ENCODE measurements at regions not wholly inside any gene's neighbourhood (a gene's known extent, or its start where the extent isn't known, plus 50 kb on each side); places are given as distances from the start of the nearest gene placed in this dataset.
"Not testable (repeated sequence)": the region's sequence is repeated elsewhere in the genome, so short reads cannot be mapped to it uniquely, and the experiment has no call there.

DNA sequence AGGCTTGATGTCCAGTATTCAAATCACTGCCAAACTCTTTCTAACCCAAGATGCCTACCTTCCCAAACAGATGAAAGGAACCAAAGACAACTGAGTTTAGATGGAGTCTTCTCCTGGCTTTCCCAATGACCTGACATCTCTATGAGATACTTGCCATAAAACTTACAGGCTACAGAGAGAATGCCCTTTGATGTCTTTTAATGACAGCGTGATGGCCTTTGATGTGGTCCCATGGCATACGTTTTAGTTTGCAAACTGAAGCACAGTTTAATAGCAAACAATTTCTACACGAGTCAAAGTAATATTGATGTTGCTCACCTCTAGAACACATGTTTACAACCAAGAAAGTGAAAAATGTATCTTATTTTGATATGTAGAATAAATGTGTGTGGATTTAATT lies 73.2 kb downstream of the ZIC4 start:
- no peak for TF ChIP-seq EZH2phosphoT487 (conservative IDR thresholded peaks at IDR 0.05; ENCODE audit: low read length)
- TF ChIP-seq, protein P1, sequence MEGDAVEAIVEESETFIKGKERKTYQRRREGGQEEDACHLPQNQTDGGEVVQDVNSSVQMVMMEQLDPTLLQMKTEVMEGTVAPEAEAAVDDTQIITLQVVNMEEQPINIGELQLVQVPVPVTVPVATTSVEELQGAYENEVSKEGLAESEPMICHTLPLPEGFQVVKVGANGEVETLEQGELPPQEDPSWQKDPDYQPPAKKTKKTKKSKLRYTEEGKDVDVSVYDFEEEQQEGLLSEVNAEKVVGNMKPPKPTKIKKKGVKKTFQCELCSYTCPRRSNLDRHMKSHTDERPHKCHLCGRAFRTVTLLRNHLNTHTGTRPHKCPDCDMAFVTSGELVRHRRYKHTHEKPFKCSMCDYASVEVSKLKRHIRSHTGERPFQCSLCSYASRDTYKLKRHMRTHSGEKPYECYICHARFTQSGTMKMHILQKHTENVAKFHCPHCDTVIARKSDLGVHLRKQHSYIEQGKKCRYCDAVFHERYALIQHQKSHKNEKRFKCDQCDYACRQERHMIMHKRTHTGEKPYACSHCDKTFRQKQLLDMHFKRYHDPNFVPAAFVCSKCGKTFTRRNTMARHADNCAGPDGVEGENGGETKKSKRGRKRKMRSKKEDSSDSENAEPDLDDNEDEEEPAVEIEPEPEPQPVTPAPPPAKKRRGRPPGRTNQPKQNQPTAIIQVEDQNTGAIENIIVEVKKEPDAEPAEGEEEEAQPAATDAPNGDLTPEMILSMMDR (IDR thresholded peaks at IDR 0.05; ENCODE audit: insufficient read depth, low read length, poor library complexity, severe bottlenecking), result no peak
- Histone ChIP-seq H3K4me3 (ENCODE audit: insufficient read depth, low read length, poor library complexity, severe bottlenecking) (no peak overlapping the region), H4K20me1 (ENCODE audit: low read depth, low read length) (no peaks in the 10 kb centered on the region), H3F3A (ENCODE audit: insufficient read depth) (no peaks in the 10 kb centered on the region), H2AFZ (ENCODE audit: low read depth, low read length, severe bottlenecking) (no peak overlapping the region), H3K4me2 (ENCODE audit: low read depth, low read length, poor library complexity, severe bottlenecking) (no peak overlapping the region), H3K27me3 (ENCODE audit: low read length) (no peaks in the 10 kb centered on the region), H3K79me2 (ENCODE audit: insufficient read depth, low read length) (no peaks in the 10 kb centered on the region), H3K9me2 (replicated peaks; ENCODE audit: insufficient read depth, low read length) (no peaks in the 10 kb centered on the region), H3K27ac (ENCODE audit: low read depth, low read length) (no peak overlapping the region), H3K36me3 (ENCODE audit: low read length) (no peaks in the 10 kb centered on the region), H3K9me3 (ENCODE audit: insufficient read depth, low read length) (no peaks in the 10 kb centered on the region), H3K9ac (ENCODE audit: low read length) (no peak overlapping the region)

DNA sequence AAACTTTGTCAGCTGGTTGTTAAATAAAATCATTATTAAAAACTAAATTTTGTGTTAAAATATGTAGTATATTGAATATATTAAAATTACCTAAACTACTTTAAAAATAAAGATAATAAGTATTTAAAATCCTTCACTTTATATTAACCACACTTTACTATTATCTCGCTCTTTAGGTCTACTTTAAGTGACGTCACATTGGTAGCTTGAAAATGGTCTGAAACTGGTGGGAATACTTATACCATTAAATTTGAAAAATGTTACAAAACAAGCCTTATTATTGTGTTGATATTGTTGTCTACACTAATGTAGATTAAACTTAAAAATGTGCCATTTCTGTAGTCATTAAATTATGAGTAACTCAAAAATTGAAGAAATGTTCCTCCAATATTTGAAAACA lies 77.6 kb downstream of the ZIC4 start:
- no peak overlapping the region for H3K27ac ChIP-seq (ENCODE audit: low read depth, low read length)
- no peaks in the 10 kb centered on the region for H3K79me2 ChIP-seq (ENCODE audit: insufficient read depth, low read length)
- no peaks in the 10 kb centered on the region for H4K20me1 ChIP-seq (ENCODE audit: low read depth, low read length)
- no peaks in the 10 kb centered on the region for H3K27me3 ChIP-seq (ENCODE audit: low read length)
- no peak overlapping the region for H3K4me3 ChIP-seq (ENCODE audit: insufficient read depth, low read length, poor library complexity, severe bottlenecking)
- H3F3A ChIP-seq (ENCODE audit: insufficient read depth), result no peaks in the 10 kb centered on the region
- H2AFZ ChIP-seq (ENCODE audit: low read depth, low read length, severe bottlenecking), result no peak overlapping the region
- no peak overlapping the region for H3K9ac ChIP-seq (ENCODE audit: low read length)
- TF ChIP-seq EZH2phosphoT487 (conservative IDR thresholded peaks at IDR 0.05; ENCODE audit: low read length), result no peak
- TF ChIP-seq, protein P1 (IDR thresholded peaks at IDR 0.05; ENCODE audit: insufficient read depth, low read length, poor library complexity, severe bottlenecking), result no peak
- no peaks in the 10 kb centered on the region for H3K9me2 ChIP-seq (replicated peaks; ENCODE audit: insufficient read depth, low read length)
- no peaks in the 10 kb centered on the region for H3K36me3 ChIP-seq (ENCODE audit: low read length)
- H3K4me2 ChIP-seq (ENCODE audit: low read depth, low read length, poor library complexity, severe bottlenecking), result no peak overlapping the region
- no peaks in the 10 kb centered on the region for H3K9me3 ChIP-seq (ENCODE audit: insufficient read depth, low read length)

DNA sequence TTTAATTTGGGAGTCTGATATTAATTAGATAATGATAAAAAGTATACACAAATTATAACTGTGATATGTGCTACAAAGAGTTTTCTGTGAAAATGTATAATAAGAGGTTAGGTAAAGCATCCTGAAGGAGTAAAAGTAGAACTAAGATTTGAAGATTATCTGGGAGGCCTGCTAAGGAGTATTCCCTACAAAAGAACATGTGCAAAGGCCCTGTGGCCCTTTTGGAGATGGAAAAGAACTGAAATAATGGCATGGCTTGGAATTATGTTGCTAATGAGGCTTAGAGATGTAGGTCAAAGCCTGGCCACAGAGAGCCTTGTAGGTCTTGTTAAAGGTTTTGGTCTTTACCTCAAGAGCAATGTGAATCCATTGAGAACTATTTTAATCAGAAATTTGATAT lies 82.0 kb downstream of the ZIC4 start:
- no peak overlapping the region for H3K9ac ChIP-seq (ENCODE audit: low read length)
- H3K4me2 ChIP-seq (ENCODE audit: low read depth, low read length, poor library complexity, severe bottlenecking), result no peak overlapping the region
- no peaks in the 10 kb centered on the region for H3K79me2 ChIP-seq (ENCODE audit: insufficient read depth, low read length)
- H4K20me1 ChIP-seq (ENCODE audit: low read depth, low read length), result no peaks in the 10 kb centered on the region
- no peak overlapping the region for H3K27ac ChIP-seq (ENCODE audit: low read depth, low read length)
- H2AFZ ChIP-seq (ENCODE audit: low read depth, low read length, severe bottlenecking), result no peak overlapping the region
- H3K9me2 ChIP-seq (replicated peaks; ENCODE audit: insufficient read depth, low read length), result no peaks in the 10 kb centered on the region
- H3K36me3 ChIP-seq (ENCODE audit: low read length), result no peaks in the 10 kb centered on the region
- TF ChIP-seq, protein P1 (IDR thresholded peaks at IDR 0.05; ENCODE audit: insufficient read depth, low read length, poor library complexity, severe bottlenecking), result no peak
- no peak for TF ChIP-seq EZH2phosphoT487 (conservative IDR thresholded peaks at IDR 0.05; ENCODE audit: low read length)
- no peaks in the 10 kb centered on the region for H3K27me3 ChIP-seq (ENCODE audit: low read length)
- H3K4me3 ChIP-seq (ENCODE audit: insufficient read depth, low read length, poor library complexity, severe bottlenecking), result no peak overlapping the region
- no peaks in the 10 kb centered on the region for H3F3A ChIP-seq (ENCODE audit: insufficient read depth)
- no peaks in the 10 kb centered on the region for H3K9me3 ChIP-seq (ENCODE audit: insufficient read depth, low read length)

GRCh38 chr3:147318900-147319299 lies 87.4 kb downstream of the ZIC4 start:
- H3K4me2 ChIP-seq (ENCODE audit: low read depth, low read length, poor library complexity, severe bottlenecking), result no peak overlapping the region
- no peak overlapping the region for H2AFZ ChIP-seq (ENCODE audit: low read depth, low read length, severe bottlenecking)
- H3K4me3 ChIP-seq (ENCODE audit: insufficient read depth, low read length, poor library complexity, severe bottlenecking), result no peak overlapping the region
- no peaks in the 10 kb centered on the region for H3K27me3 ChIP-seq (ENCODE audit: low read length)
- H3K27ac ChIP-seq (ENCODE audit: low read depth, low read length), result no peak overlapping the region
- no peaks in the 10 kb centered on the region for H3K36me3 ChIP-seq (ENCODE audit: low read length)
- H3K9ac ChIP-seq (ENCODE audit: low read length), result no peak overlapping the region
- no peaks in the 10 kb centered on the region for H3K9me3 ChIP-seq (ENCODE audit: insufficient read depth, low read length)
- no peaks in the 10 kb centered on the region for H3K79me2 ChIP-seq (ENCODE audit: insufficient read depth, low read length)
- H3K9me2 ChIP-seq (replicated peaks; ENCODE audit: insufficient read depth, low read length), result no peaks in the 10 kb centered on the region
- H3F3A ChIP-seq (ENCODE audit: insufficient read depth), result no peaks in the 10 kb centered on the region
- no peak for TF ChIP-seq EZH2phosphoT487 (conservative IDR thresholded peaks at IDR 0.05; ENCODE audit: low read length)
- TF ChIP-seq, protein P1 (IDR thresholded peaks at IDR 0.05; ENCODE audit: insufficient read depth, low read length, poor library complexity, severe bottlenecking), result no peak
- no peaks in the 10 kb centered on the region for H4K20me1 ChIP-seq (ENCODE audit: low read depth, low read length)

DNA sequence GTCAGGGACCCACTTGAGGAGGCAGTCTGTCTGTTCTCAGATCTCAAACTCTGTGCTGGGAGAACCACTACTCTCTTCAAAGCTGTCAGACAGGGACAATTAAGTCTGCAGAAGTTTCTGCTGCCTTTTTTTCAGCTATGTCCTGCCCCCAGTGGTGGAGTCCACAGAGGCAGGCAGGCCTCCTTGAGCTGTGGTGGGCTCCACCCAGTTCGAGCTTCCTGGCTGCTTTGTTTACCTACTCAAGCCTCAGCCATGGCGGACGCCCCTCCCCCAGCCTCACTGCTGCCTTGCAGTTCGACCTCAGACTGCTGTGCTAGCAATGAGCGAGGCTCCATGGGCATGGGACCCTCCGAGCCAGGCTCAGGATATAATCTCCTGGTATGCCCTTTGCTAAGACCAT lies 89.3 kb downstream of the ZIC4 start:
- not testable (repeated sequence) for H3K4me3 ChIP-seq (ENCODE audit: insufficient read depth, low read length, poor library complexity, severe bottlenecking); H3K9me3 ChIP-seq (ENCODE audit: insufficient read depth, low read length); H3K9me2 ChIP-seq (replicated peaks; ENCODE audit: insufficient read depth, low read length); H2AFZ ChIP-seq (ENCODE audit: low read depth, low read length, severe bottlenecking); H3K36me3 ChIP-seq (ENCODE audit: low read length); H4K20me1 ChIP-seq (ENCODE audit: low read depth, low read length); H3K27ac ChIP-seq (ENCODE audit: low read depth, low read length); H3K27me3 ChIP-seq (ENCODE audit: low read length); H3K79me2 ChIP-seq (ENCODE audit: insufficient read depth, low read length); H3K9ac ChIP-seq (ENCODE audit: low read length); H3F3A ChIP-seq (ENCODE audit: insufficient read depth); H3K4me2 ChIP-seq (ENCODE audit: low read depth, low read length, poor library complexity, severe bottlenecking)
